ENCODE measurements at regions not wholly inside any gene's neighbourhood (a gene's known extent, or its start where the extent isn't known, plus 50 kb on each side); places are given as distances from the start of the nearest gene placed in this dataset.

DNA sequence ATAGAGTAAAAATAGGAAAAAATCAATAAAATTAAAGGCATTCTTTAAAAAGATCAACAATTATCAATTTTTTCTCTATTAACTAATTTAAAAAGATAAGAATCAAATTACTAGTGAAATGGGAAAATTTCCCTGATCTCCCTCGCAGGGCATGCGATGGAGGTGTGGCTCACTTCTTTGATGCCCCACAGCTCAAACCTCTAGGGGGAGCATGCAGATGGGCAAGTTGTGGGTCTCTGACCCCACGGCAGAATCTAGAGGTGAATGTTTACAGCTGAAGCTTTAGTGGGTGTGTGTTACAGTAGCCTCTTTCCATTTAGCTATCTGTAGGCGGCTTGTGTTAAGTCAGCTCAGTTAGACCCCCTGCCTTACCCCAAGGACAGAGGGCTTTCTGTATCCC is 1348.8 kb downstream of the PCDH18 start:
- TF ChIP-seq, protein P1, sequence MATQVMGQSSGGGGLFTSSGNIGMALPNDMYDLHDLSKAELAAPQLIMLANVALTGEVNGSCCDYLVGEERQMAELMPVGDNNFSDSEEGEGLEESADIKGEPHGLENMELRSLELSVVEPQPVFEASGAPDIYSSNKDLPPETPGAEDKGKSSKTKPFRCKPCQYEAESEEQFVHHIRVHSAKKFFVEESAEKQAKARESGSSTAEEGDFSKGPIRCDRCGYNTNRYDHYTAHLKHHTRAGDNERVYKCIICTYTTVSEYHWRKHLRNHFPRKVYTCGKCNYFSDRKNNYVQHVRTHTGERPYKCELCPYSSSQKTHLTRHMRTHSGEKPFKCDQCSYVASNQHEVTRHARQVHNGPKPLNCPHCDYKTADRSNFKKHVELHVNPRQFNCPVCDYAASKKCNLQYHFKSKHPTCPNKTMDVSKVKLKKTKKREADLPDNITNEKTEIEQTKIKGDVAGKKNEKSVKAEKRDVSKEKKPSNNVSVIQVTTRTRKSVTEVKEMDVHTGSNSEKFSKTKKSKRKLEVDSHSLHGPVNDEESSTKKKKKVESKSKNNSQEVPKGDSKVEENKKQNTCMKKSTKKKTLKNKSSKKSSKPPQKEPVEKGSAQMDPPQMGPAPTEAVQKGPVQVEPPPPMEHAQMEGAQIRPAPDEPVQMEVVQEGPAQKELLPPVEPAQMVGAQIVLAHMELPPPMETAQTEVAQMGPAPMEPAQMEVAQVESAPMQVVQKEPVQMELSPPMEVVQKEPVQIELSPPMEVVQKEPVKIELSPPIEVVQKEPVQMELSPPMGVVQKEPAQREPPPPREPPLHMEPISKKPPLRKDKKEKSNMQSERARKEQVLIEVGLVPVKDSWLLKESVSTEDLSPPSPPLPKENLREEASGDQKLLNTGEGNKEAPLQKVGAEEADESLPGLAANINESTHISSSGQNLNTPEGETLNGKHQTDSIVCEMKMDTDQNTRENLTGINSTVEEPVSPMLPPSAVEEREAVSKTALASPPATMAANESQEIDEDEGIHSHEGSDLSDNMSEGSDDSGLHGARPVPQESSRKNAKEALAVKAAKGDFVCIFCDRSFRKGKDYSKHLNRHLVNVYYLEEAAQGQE (IDR thresholded peaks at IDR 0.05; ENCODE audit: insufficient replicate concordance, low read depth), result no peak
- TF ChIP-seq CTCF (IDR thresholded peaks at IDR 0.05; ENCODE audit: insufficient read depth, low read length) (no peak), POLR2AphosphoS5 (IDR thresholded peaks at IDR 0.05; ENCODE audit: low read depth) (no peak), GABPA (IDR thresholded peaks at IDR 0.05; ENCODE audit: low read depth) (no peak)

All from HL-60 (cell line).